NCI-H2029 (cell line): ENCODE measurements at regions not wholly inside any gene's neighbourhood (a gene's known extent, or its start where the extent isn't known, plus 50 kb on each side); places are given as distances from the start of the nearest gene placed in this dataset.
"Not testable (repeated sequence)": the region's sequence is repeated elsewhere in the genome, so short reads cannot be mapped to it uniquely, and the experiment has no call there.

ENCODE experiments used
- DNase-seq: peaks from one replicate; lab custom pipeline; 2025; lab: John Stamatoyannopoulos, UW

GRCh38 chr6:170213637-170214018 is 77.2 kb downstream of the DLL1 start:
- DNase-seq, result not testable (repeated sequence)

- DNase-seq, result no peak
Measured at GRCh38 chr6:170212956-170213636, 77.8 kb downstream of the DLL1 start.

- no peak for DNase-seq
Measured at GRCh38 chr6:170212051-170212756, 78.7 kb downstream of the DLL1 start.

DNA sequence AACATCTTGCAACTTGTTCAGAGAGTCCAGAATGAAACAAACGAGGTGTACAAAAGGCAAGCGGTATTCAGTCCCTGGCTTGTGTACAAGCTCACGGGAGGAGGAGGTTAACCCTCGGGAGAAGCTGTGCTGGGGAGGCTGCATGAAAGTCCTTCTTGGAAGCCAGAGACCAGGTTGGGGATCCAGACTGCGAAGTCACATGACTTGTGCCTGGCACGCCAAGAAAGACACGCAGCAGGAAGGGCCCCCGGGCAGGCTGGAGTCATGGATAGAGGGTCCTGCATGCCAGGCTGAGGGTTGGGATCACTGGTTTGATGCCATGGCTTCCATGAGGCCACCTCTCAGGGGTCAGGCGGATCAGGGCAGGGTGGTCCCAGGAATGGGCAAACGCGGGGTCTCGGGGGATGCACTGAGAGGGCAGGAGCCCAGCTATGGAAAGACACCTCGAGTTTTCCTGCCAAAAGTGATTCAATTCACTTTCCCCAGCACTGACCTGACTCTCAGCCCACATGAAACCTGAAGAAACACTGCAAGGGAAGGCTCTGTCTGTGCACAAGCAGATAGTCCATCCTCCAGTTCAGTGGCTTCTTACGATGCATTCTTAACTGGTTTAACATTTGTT is 79.4 kb downstream of the DLL1 start:
- no peak for DNase-seq

DNA sequence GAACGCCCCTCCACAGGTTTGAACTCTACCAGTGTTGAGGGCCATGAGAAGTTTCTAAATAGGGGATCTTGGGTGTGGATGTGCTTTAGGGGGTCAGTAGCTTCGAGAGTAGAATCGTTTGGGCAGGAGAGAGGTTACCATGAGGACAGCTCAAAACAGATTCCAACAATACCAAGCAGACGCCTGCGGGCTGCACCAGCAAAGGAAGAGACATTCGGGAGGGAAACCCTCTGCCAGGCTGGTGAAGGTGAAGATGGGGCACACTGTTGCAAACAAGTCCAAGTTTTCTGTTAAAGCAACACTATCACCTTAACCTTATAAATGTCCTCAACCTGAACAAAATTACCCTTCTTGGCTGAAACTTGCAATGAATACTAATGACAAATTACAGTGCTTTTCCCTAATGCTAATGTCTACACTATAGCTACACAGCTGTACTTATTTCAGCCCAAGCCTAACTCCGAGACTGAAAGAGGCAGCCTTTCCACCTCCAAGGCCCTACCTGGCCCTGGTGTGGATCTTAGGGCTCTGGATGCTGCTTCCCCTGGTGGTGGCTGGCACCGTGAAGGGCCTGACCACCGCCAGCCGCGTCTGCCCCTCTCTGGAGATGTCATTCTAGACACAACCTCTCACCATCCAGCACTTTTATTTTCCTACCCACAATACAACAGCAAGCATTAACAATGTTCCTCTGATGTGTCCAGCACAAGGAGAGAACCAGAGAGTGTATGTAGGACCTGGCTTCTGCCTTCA is 80.1 kb downstream of the DLL1 start:
- no peak for DNase-seq

DNA sequence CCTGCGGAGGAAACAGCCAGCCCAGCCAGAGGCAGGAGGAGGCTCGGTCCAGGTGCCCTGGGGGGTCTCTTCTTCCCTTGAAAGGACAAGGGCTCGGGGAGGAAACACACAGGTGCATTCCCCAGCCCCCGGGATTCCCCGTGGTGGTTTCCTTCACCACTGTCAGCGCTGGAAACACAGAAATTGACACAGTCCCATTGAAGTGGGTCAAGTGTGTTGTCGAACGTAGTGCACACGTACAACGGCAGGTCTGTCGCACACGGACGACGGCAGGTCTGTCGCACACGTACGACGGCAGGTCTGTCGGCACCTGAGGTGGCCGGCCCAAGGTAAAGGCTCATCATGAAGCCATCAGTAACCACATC is 80.9 kb downstream of the DLL1 start:
- DNase-seq, result no peak

DNA sequence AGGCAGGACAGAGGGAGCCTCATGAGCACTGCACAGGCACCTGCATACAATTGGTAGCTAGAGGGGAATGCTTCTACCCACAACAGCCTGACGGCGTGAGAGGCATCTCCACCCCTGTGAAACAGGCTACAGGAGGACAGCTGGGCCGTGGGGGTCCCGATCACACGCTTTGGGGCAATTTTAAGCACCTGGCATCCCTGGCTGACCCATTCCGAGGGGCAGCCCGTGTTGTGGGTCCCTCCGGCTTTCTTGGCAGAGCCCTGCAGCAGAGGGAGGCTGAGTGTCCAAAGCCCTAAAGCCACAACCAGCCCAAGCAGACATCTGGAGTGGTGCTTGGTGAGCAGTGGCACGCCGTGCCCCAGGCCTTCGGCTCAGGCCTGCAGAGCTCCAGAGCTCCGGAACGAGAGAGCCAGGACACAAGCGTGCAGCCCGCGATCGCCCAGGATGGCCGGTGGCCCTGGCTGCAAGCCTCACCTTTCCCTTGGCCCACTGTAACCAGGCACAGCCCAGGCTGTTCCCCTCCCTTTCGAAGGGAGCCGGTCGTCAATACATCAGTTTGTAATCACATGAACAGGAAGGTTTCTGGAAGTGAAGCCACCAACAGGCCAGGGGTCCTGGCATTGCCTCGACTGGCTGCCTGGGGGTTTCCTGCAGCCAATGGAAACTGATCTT is 81.4 kb downstream of the DLL1 start:
- no peak for DNase-seq

GRCh38 chr6:170208651-170209353 is 82.1 kb downstream of the DLL1 start:
- no peak for DNase-seq

DNA sequence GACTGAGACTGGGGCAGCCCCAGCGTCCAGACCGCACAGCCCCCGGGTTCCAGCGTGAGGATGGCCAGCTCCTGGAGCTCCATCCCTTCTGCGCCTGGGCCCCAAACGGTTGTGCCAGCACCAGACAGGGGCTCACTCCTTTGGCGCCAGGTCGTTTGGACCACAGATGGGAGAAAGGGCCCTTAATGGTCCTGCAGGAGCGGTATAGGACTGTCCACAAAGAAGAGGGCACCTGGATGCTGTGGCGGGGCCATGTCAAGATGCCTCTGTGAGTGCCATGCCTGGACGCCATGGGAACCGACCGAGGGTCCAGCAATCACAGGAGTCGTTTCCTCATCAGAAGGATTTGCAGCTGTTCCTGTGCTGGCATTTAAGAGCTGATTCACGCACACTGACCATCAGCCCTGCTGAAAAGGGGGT is 82.7 kb downstream of the DLL1 start:
- DNase-seq, result no peak

DNA sequence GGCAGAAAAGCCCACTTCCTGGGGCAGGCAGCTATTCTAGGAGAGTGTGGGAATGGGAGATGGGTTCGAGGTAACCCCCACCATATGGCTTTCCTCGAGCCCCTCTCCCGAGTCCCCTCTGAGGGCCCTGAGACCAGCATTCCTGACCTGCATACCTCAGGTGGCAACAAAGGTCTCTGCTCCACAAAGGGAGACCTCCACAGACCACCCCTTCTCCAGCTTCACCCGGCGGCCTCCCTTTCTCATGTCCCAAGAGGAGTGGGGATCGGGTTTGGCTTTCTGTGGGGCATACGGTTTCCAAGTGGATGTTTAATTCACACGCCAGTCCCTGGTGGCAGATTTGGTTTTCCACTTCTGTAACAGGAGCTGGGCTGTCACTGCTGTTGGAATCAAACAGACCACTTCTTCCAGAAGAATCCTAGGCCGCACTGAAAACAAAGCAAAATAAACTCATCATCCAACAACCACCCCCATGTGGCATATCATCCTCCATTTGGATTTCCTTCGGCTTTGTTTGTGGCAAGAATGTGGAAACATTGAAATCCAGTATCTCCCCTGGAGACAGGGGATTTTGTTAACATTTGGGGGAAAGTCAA is 83.2 kb downstream of the DLL1 start:
- DNase-seq, result no peak

DNA sequence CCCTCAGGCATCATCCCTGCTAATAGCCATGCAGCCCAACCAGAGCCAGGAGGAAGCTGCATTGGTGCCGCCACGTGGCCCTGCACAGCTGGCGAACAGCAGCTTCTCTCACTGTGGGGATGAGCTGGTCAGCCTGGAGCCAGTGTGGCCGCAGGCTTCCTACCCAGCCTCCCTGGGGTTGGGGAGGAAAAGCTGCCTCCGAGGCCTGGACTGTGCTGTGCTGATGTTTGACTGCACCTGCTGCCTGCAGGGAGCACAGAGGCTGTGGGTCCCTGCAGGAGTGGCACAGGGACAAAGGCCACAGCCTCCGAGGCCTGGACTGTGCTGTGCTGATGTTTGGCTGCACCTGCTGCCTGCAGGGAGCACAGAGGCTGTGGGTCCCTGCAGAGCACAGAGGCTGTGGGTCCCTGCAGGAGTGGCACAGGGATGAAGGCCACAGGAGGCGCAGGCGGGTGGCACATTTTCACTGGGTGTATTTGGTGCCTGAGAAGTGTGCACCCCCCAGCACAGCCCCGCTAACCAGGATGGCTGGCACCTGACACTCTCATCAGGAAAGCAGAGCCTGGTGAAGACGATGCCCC is 83.9 kb downstream of the DLL1 start:
- no peak for DNase-seq

GRCh38 chr6:170206317-170206621 is 84.6 kb downstream of the DLL1 start:
- DNase-seq, result no peak

DNA sequence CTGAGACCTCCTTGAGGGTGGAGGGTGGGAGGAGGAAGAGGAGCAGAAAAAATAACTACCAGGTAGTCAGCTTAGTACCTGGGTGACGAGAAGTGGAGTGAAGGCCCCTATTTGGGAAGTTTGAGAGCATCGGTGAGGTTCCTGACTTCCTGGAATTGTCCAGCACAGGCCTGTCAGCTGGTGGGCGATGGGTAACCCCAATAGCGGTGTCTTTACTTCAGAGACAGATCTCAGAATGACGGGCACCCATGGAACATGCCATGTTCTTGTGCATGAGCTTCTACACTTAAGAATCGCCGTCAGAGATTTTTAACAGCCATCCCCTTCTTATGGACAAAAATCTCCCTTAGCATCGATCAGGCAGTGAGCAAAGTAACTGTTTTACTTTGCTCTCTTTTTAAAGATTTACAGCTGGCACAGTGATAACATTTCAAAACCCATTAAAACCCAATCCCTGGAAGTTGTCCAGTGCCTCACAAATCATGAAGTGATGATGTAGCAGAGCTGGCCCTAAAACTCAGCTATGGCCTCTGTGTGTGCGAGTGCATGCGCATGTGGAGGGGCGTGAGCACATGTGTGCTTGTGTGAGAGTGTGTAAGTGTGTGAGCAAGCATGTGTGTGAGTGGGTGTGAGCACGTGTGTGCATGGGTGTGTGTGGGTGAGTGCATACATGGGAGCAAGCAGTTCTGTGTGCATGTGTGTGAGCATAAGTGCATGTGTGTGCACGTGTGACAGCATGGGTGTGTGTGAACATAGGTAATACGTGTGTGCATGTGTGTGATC is 85.2 kb downstream of the DLL1 start:
- DNase-seq, result no peak

DNA sequence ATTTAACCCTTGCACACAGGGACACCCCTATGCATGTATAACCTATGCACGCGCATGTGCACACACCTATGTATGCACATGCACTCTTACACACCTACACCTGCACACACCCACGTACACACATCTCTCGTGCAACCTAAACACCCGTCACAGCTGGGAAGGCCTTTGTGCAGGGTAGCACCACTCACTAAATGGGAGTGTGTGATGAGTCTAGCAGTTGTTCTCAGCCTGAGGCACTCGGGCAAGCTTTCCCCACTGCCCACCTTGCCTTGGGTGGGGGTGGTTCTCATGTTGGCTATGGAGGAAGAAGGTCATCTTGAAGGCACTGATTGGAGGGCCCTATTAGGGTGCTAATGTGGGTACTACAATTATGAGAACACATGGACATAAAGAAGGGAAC is 85.8 kb downstream of the DLL1 start:
- DNase-seq, result no peak

DNA sequence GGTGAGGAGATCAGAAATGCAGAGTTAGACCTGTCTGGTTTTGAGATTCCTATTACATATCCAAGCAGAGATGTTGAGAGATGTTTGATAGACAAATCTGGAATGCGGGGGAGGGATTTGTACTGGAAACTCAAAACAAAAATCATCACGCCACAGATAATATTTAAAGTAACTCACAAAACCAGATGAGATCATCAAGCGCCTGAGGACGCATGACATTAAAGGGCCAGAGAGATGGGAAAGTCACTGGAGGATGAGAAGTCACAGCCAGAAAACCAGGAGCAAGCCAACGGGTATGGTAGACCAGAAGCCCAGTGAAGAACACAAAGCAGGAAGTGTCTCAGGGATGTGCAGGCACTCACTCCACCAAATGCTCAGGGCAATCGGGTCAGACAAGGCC is 87.7 kb downstream of the DLL1 start:
- DNase-seq, result no peak

GRCh38 chr6:170202416-170203135 is 88.3 kb downstream of the DLL1 start:
- DNase-seq, result no peak

DNA sequence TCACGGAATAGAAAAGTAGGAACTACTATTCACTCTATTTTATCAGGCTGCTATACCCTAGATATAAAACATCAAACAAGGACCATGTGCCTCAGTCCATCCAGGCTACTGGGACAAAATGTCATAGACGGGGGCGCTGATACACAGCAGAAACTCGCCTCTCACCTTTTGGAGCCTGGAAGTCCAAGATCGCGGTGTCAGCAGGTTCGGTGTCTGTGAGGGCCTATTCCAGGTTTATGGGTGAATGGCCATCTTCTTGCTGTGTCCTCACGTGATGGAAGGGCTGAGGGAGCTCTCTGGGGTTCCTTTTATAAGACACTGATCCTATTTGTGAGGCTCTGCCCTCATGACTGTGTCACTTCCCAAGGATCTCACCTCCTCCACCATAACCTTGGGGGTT is 89.5 kb downstream of the DLL1 start:
- DNase-seq, result no peak

DNA sequence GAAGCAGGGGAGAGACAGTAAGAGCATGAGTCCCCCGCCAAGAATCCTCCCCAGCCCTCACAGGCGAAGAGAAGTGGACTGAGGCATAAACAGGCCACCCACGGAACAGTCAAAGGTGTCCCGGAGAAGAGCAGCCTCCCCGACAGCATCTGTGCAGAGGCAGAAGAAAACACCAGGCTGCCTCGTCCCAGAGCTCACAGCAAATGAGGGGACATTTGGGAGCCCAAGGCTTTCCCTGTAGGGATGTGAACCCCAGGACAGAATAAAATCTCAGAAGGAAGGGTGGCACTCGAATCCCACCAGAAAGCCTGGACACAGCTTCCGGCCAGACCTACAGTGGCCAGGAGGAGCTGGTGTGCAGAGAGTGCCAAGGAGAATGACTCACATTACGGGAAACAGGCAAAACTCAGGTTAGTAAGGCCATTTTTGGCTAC is 90.4 kb downstream of the DLL1 start:
- no peak for DNase-seq

- DNase-seq, result no peak
Measured at GRCh38 chr6:170199716-170200115, 91.2 kb downstream of the DLL1 start.
